H9 (cell line): ENCODE measurements at regions not wholly inside any gene's neighbourhood (a gene's known extent, or its start where the extent isn't known, plus 50 kb on each side); places are given as distances from the start of the nearest gene placed in this dataset.

Experiments
- DNase-seq: peaks from one replicate; pipeline ENCODE4 v3.0.0-alpha.2; 2017
- H2AFZ ChIP-seq: one replicate; pipeline ENCODE4 v1.6.1; 2013; ENCODE audit warnings: mild to moderate bottlenecking, low read length, control low read depth, moderate library complexity
- H2AK5ac ChIP-seq: 2 replicates; pipeline ENCODE4 v1.6.1; 2013; ENCODE audit warnings: low read length, control low read depth, mixed read lengths; ENCODE audit not compliant: insufficient read length
- H2BK120ac ChIP-seq: one replicate; pipeline ENCODE4 v1.6.1; 2013; ENCODE audit warnings: low read depth, mild to moderate bottlenecking, low read length, control low read depth, inconsistent platforms; ENCODE audit not compliant: poor library complexity, severe bottlenecking
- H2BK12ac ChIP-seq: 2 replicates; pipeline ENCODE4 v1.6.1; 2013; ENCODE audit warnings: low read length, control low read depth, mixed read lengths, low read depth; ENCODE audit not compliant: insufficient read length
- H2BK15ac ChIP-seq: 2 replicates; pipeline ENCODE4 v1.6.1; 2013; ENCODE audit warnings: low read depth, low read length, control low read depth
- H2BK20ac ChIP-seq: one replicate; pipeline ENCODE4 v1.6.1; 2013; ENCODE audit warnings: low read depth, mild to moderate bottlenecking, low read length, control low read depth, inconsistent platforms; ENCODE audit not compliant: poor library complexity, severe bottlenecking
- H2BK5ac ChIP-seq: 2 replicates; pipeline ENCODE4 v1.6.1; 2013; ENCODE audit warnings: low read length, control low read depth, mixed read lengths; ENCODE audit not compliant: insufficient read length
- H3K14ac ChIP-seq: 2 replicates; pipeline ENCODE4 v1.6.1; 2013; ENCODE audit warnings: low read length, control low read depth; ENCODE audit not compliant: insufficient read depth
- H3K18ac ChIP-seq: 2 replicates; pipeline ENCODE4 v1.6.1; 2013; ENCODE audit warnings: low read depth, mild to moderate bottlenecking, mixed read lengths, low read length, control low read depth; ENCODE audit not compliant: insufficient read length
- H3K23ac ChIP-seq: 2 replicates; pipeline ENCODE4 v1.6.1; 2013; ENCODE audit warnings: low read length, control low read depth, mixed read lengths, low read depth; ENCODE audit not compliant: insufficient read length
- H3K23me2 ChIP-seq: 2 replicates; pipeline ENCODE4 v1.6.1; 2013; ENCODE audit warnings: low read depth, mild to moderate bottlenecking, mixed read lengths, low read length, control low read depth; ENCODE audit not compliant: insufficient read length, poor library complexity, severe bottlenecking
- H3K27ac ChIP-seq: 2 replicates; pipeline ENCODE4 v1.5.1; 2013; ENCODE audit warnings: low read length, control low read depth, mixed read lengths, low read depth; ENCODE audit not compliant: insufficient read length
- H3K27me3 ChIP-seq: 2 replicates; pipeline ENCODE4 v1.6.1; 2013; ENCODE audit warnings: low read length, control low read depth, inconsistent platforms; ENCODE audit not compliant: insufficient read depth
- H3K4ac ChIP-seq: 2 replicates; pipeline ENCODE4 v1.6.1; 2013; ENCODE audit warnings: low read depth, mild to moderate bottlenecking, control low read depth, inconsistent platforms, low read length, moderate library complexity
- H3K4me1 ChIP-seq: 2 replicates; pipeline ENCODE4 v1.6.1; 2013; ENCODE audit warnings: low read length, control low read depth, inconsistent platforms; ENCODE audit not compliant: insufficient read depth
- H3K4me2 ChIP-seq: 2 replicates; pipeline ENCODE4 v1.6.1; 2013; ENCODE audit warnings: low read length, control low read depth, mixed read lengths; ENCODE audit not compliant: insufficient read length, insufficient read depth
- H3K56ac ChIP-seq: 2 replicates; pipeline ENCODE4 v1.6.1; 2013; ENCODE audit warnings: low read depth, mild to moderate bottlenecking, mixed read lengths, low read length, control low read depth; ENCODE audit not compliant: insufficient read length
- H3K79me1 ChIP-seq: 2 replicates; pipeline ENCODE4 v1.6.1; 2013; ENCODE audit warnings: low read depth, mild to moderate bottlenecking, moderate library complexity, low read length, control low read depth, inconsistent platforms; ENCODE audit not compliant: insufficient read depth, poor library complexity, severe bottlenecking
- H3K79me2 ChIP-seq: 2 replicates; pipeline ENCODE4 v1.6.1; 2013; ENCODE audit warnings: low read length, control low read depth, inconsistent platforms; ENCODE audit not compliant: insufficient read depth
- H3K9ac ChIP-seq: 2 replicates; pipeline ENCODE4 v1.6.1; 2013; ENCODE audit warnings: low read length, control low read depth, mixed read lengths; ENCODE audit not compliant: insufficient read length; ENCODE audit errors: extremely low read depth
- H3K9me3 ChIP-seq: one replicate; pipeline ENCODE4 v1.6.1; 2013; ENCODE audit warnings: low read depth, low read length, inconsistent platforms; ENCODE audit not compliant: control insufficient read depth
- H3T11ph ChIP-seq: one replicate; pipeline ENCODE4 v1.6.1; 2013; ENCODE audit warnings: mild to moderate bottlenecking, low read length, control low read depth, inconsistent platforms
- H4K20me1 ChIP-seq: one replicate; pipeline ENCODE4 v1.6.1; 2013; ENCODE audit not compliant: control insufficient read depth, insufficient read length, insufficient read depth
- H4K5ac ChIP-seq: 2 replicates; pipeline ENCODE4 v1.6.1; 2013; ENCODE audit warnings: low read depth, mild to moderate bottlenecking, mixed read lengths, low read length, control low read depth; ENCODE audit not compliant: insufficient read length
- H4K8ac ChIP-seq: replicated peaks from 2 replicates; pipeline ENCODE4 v1.6.1; 2013; ENCODE audit warnings: low read length, control low read depth, mixed read lengths, low read depth; ENCODE audit not compliant: insufficient read length
- H4K91ac ChIP-seq: 2 replicates; pipeline ENCODE4 v1.6.1; 2013; ENCODE audit warnings: low read depth, mild to moderate bottlenecking, moderate library complexity, mixed read lengths, low read length, control low read depth; ENCODE audit not compliant: insufficient read length
- H3K27ac Mint-ChIP-seq, 3 experiments: 2 replicates in 2 of 3; 3 replicates in 1 of 3; pipeline ENCODE4 v1.8.0; 2020 to 2021; ENCODE audit warnings: mixed read lengths in 3 of 3, mild to moderate bottlenecking in 1 of 3, moderate library complexity in 1 of 3
- H3K27me3 Mint-ChIP-seq: 2 replicates; pipeline ENCODE4 v1.8.0; 2021; ENCODE audit warnings: low read depth, mild to moderate bottlenecking, moderate library complexity, mixed read lengths
- H3K36me3 Mint-ChIP-seq, 3 experiments: 2 replicates in 2 of 3; 3 replicates in 1 of 3; pipeline ENCODE4 v1.8.0; 2020 to 2021; ENCODE audit warnings: low read depth in 3 of 3, mixed read lengths in 3 of 3; ENCODE audit not compliant: insufficient read depth in 1 of 3
- H3K4me1 Mint-ChIP-seq, 2 experiments: 2 replicates each; pipeline ENCODE4 v1.8.0; 2020; ENCODE audit warnings: mixed read lengths in 2 of 2
- H3K4me3 Mint-ChIP-seq, 2 experiments: 2 replicates in 1 of 2; 3 replicates in 1 of 2; pipeline ENCODE4 v1.8.0; 2020 to 2021; ENCODE audit warnings: mild to moderate bottlenecking in 2 of 2, mixed read lengths in 2 of 2, moderate library complexity in 1 of 2
- H3K9me3 Mint-ChIP-seq, 2 experiments: 2 replicates in 1 of 2; 3 replicates in 1 of 2; pipeline ENCODE4 v1.8.0; 2020; ENCODE audit warnings: mild to moderate bottlenecking in 2 of 2, mixed read lengths in 2 of 2, moderate library complexity in 1 of 2
- CTCF ChIP-seq: fragments of 200-600 bp; sonication (generic); conservative IDR thresholded peaks from 3 replicates; pipeline ENCODE4 v1.8.0; 2021; ENCODE audit warnings: antibody characterized with exemption, mild to moderate bottlenecking
- WGBS: extraction: QIAGEN DNeasy Blood & Tissue Kit; methylation state at CpG from one replicate; pipeline ENCODE4 v1.1.7; 2013; ENCODE audit warnings: missing lambda C conversion rate, low lambda C conversion rate, mixed read lengths; ENCODE audit not compliant: insufficient read length; ENCODE audit errors: extremely low coverage; 5-methylcytosine and 5-hydroxymethylcytosine counted together

GRCh38 chr5:89855417-89855816 is 554.1 kb downstream of the CETN3 start:
- Mint-ChIP-seq H3K9me3 (peaks cover 3 to 11% of the 10 kb centered on the region in 2 experiments; a peak in 4 of 5 replicates), H3K27ac (no peak overlapping the region), H3K27me3 (no peaks in the 10 kb centered on the region), H3K36me3 (peaks cover 3 to 14% (median 4%) of the 10 kb centered on the region in 3 experiments; a peak in 4 of 7 replicates), H3K4me1 (peaks cover 7 to 14% of the 10 kb centered on the region in 2 experiments), H3K4me3 (no peak overlapping the region)
- Histone ChIP-seq H3K23ac (no peak overlapping the region), H3K9ac (no peak overlapping the region), H4K5ac (no peak overlapping the region), H4K20me1 (no peaks in the 10 kb centered on the region), H3K23me2 (no peaks in the 10 kb centered on the region), H3K79me1 (no peaks in the 10 kb centered on the region), H2BK12ac (no peak overlapping the region), H4K91ac (no peak overlapping the region), H3K79me2 (no peaks in the 10 kb centered on the region), H3K27me3 (no peaks in the 10 kb centered on the region), H3K18ac (no peak overlapping the region), H2BK120ac (no peak overlapping the region), H3K4ac (no peak overlapping the region), H3K4me2 (no peak overlapping the region), H3K4me1 (no peaks in the 10 kb centered on the region), H3K14ac (no peak overlapping the region), H2BK20ac (no peak overlapping the region), H3K27ac (no peak overlapping the region), H2BK15ac (no peak overlapping the region), H2BK5ac (no peak overlapping the region), H2AK5ac (no peak overlapping the region), H3K56ac (no peak overlapping the region), H2AFZ (no peak overlapping the region), H3T11ph (no peak overlapping the region), H3K9me3 (no peaks in the 10 kb centered on the region), H4K8ac (no peak overlapping the region)
- no peak for DNase-seq
- no peak for TF ChIP-seq CTCF
- WGBS: no CpG with 5 or more reads among the region's 2 CpGs
